HCT116 (cell line): ENCODE measurements at regions not wholly inside any gene's neighbourhood (a gene's known extent, or its start where the extent isn't known, plus 50 kb on each side); places are given as distances from the start of the nearest gene placed in this dataset.

ENCODE experiments used
- ATAC-seq: fragments of 200-7000 bp; cut with Tn5 transposase; 2 replicates; pipeline ENCODE4 v1.9.1; 2020; ENCODE audit warnings: mild to moderate bottlenecking, moderate library complexity
- BruUV-seq: library from RNA; stranded (reverse); fragments of 400-500 nt; replicated peaks from 2 replicates; lab custom pipeline; 2021; lab: Mats Ljungman, UMichigan
- CTCF ChIA-PET: fragments of 300-600 bp; sonication (Branson Sonifier 250); formaldehyde crosslinking; loops from one replicate; lab custom pipeline; 2021; ENCODE audit warnings: antibody characterized with exemption; lab: Charles Lee
- POLR2A ChIA-PET: fragments of 300-600, 350-600 bp; sonication (Branson Sonifier 250); formaldehyde crosslinking; loops from one replicate; lab custom pipeline; 2021; ENCODE audit warnings: antibody characterized with exemption; lab: Charles Lee
- RAD21 ChIA-PET, 2 experiments: fragments of 300-600 bp; sonication (Branson Sonifier 250); formaldehyde crosslinking; loops; one replicate each; lab custom pipeline; 2023; ENCODE audit warnings: low total read pairs in 2 of 2; ENCODE audit not compliant: uncharacterized antibody in 2 of 2, unreplicated experiment in 2 of 2, low non-redundant PET in 1 of 2; lab: Charles Lee
- DNase-seq: peaks from one replicate; pipeline ENCODE4 v3.0.0-alpha.2; 2010; ENCODE audit warnings: low read depth, low spot score
- H2AFZ ChIP-seq: fragments of 200-600 bp; shearing (Covaris generic), sonication (generic); 2 replicates; pipeline ENCODE4 v1.6.1; 2017; ENCODE audit warnings: low read depth, mixed run types, mixed read lengths, antibody characterized with exemption, low read length; ENCODE audit not compliant: poor library complexity, severe bottlenecking
- H3K27ac ChIP-seq: 2 replicates; pipeline ENCODE4 v1.5.1; 2012; ENCODE audit warnings: low read depth, low read length
- H3K27me3 ChIP-seq: fragments of 200-600 bp; sonication (generic); 2 replicates; pipeline ENCODE4 v1.6.1; 2016; ENCODE audit warnings: mixed run types, low read length, mixed read lengths; ENCODE audit not compliant: insufficient read depth
- H3K36me3 ChIP-seq, 2 experiments: fragments of 200-500 bp in 1 of 2; fragments of 200-600 bp in 1 of 2; sonication (Bioruptor generic) in 1 of 2; sonication (generic) in 1 of 2; 2 replicates each; pipeline versions ENCODE4 v1.5.1 to v1.6.1; 2014 to 2016; ENCODE audit warnings: low read length in 2 of 2, inconsistent platforms in 1 of 2, mixed read lengths in 1 of 2, mixed run types in 1 of 2; ENCODE audit not compliant: insufficient read depth in 2 of 2, control insufficient read depth in 1 of 2
- H3K4me1 ChIP-seq, 2 experiments: fragments of 200-600 bp in 1 of 2; sonication (generic) in 1 of 2; 2 replicates each; pipeline versions ENCODE4 v1.5.1 to v1.6.1; 2012 to 2017; ENCODE audit warnings: low read length in 2 of 2, inconsistent platforms in 1 of 2, mild to moderate bottlenecking in 1 of 2, mixed read lengths in 1 of 2, mixed run types in 1 of 2, moderate library complexity in 1 of 2; ENCODE audit not compliant: insufficient read depth in 2 of 2, control insufficient read depth in 1 of 2
- H3K4me2 ChIP-seq: fragments of 200-600 bp; sonication (generic); 2 replicates; pipeline ENCODE4 v1.6.1; 2017; ENCODE audit warnings: mixed run types, low read length, mixed read lengths
- H3K4me3 ChIP-seq, 2 experiments: fragments of 200-600 bp in 1 of 2; sonication (generic) in 1 of 2; replicated peaks in 1 of 2; 2 replicates each; pipeline ENCODE4 v1.5.1; 2011 to 2016; ENCODE audit warnings: low read length in 2 of 2, control low read depth in 1 of 2, low read depth in 1 of 2, mild to moderate bottlenecking in 1 of 2, mixed read lengths in 1 of 2, mixed run types in 1 of 2
- H3K79me2 ChIP-seq: fragments of 200-600 bp; sonication (generic); 2 replicates; pipeline ENCODE4 v1.6.1; 2017; ENCODE audit warnings: mild to moderate bottlenecking, mixed run types, low read length, moderate library complexity, mixed read lengths; ENCODE audit not compliant: insufficient read depth
- H3K9ac ChIP-seq: fragments of 200-600 bp; sonication (generic); 2 replicates; pipeline ENCODE4 v1.6.1; 2016; ENCODE audit warnings: low read length, mixed read lengths
- H3K9me2 ChIP-seq: fragments of 200-600 bp; sonication (generic), shearing (Covaris generic); 2 replicates; pipeline ENCODE4 v1.6.1; 2017; ENCODE audit warnings: mixed run types, mild to moderate bottlenecking, moderate library complexity; ENCODE audit not compliant: insufficient read depth
- H3K9me3 ChIP-seq, 2 experiments: fragments of 200-500 bp in 1 of 2; fragments of 200-600 bp in 1 of 2; sonication (Bioruptor generic) in 1 of 2; sonication (generic) in 1 of 2; 2 replicates each; pipeline ENCODE4 v1.6.1; 2014 to 2017; ENCODE audit warnings: low read length in 2 of 2, mixed read lengths in 2 of 2, inconsistent platforms in 1 of 2, low read depth in 1 of 2, mild to moderate bottlenecking in 1 of 2, mixed run types in 1 of 2, moderate library complexity in 1 of 2; ENCODE audit not compliant: control insufficient read depth in 1 of 2, insufficient read depth in 1 of 2
- H4K20me1 ChIP-seq: fragments of 200-600 bp; sonication (generic), shearing (Covaris generic); 2 replicates; pipeline ENCODE4 v1.6.1; 2017; ENCODE audit warnings: mixed run types, mild to moderate bottlenecking, moderate library complexity; ENCODE audit not compliant: insufficient read depth
- EGR1 ChIP-seq: IDR thresholded peaks from 2 replicates; pipeline ENCODE4 v1.6.1; 2012; ENCODE audit warnings: low read depth
- ELF1 ChIP-seq: IDR thresholded peaks from 2 replicates; pipeline ENCODE4 v1.6.1; 2012; ENCODE audit warnings: low read depth, borderline replicate concordance
- EZH2phosphoT487 ChIP-seq: fragments of 200-600 bp; IDR thresholded peaks from 2 replicates; pipeline ENCODE4 v1.6.1; 2018; ENCODE audit warnings: antibody characterized with exemption, borderline replicate concordance
- FOSL1 ChIP-seq: IDR thresholded peaks from 2 replicates; pipeline ENCODE4 v1.6.1; 2012; ENCODE audit warnings: low read depth
- POLR2A ChIP-seq: IDR thresholded peaks from 2 replicates; pipeline ENCODE4 v1.7.0; 2011; ENCODE audit warnings: borderline replicate concordance; ENCODE audit not compliant: insufficient read depth, insufficient read length; ENCODE audit errors: extremely low read depth
- POLR2AphosphoS5 ChIP-seq: IDR thresholded peaks from 2 replicates; pipeline ENCODE4 v1.6.1; 2011; ENCODE audit warnings: mild to moderate bottlenecking, low read depth, low read length, moderate library complexity
- SIN3A ChIP-seq: IDR thresholded peaks from 2 replicates; pipeline ENCODE4 v1.6.1; 2012; ENCODE audit warnings: low read depth
- SP1 ChIP-seq: IDR thresholded peaks from 2 replicates; pipeline ENCODE4 v1.6.1; 2012; ENCODE audit warnings: low read depth
- SRF ChIP-seq: IDR thresholded peaks from 2 replicates; pipeline ENCODE4 v1.6.1; 2012; ENCODE audit warnings: low read depth
- ZFX ChIP-seq: fragments of 450-650 bp; IDR thresholded peaks from 2 replicates; pipeline ENCODE4 v1.6.1; 2017
- intact Hi-C: fragments of 100-400 bp; cut with micrococcal nuclease; formaldehyde crosslinking; loops from 2 replicates; pipeline ENCODE4 v1.10.0; 2022
- TF ChIP-seq, protein P1 (sequence below), 3 experiments: fragments of 200-600 bp in 1 of 3; sonication (generic) in 1 of 3; IDR thresholded peaks in 2 of 3; conservative IDR thresholded peaks in 1 of 3; 2 replicates each; pipeline ENCODE4 v1.5.1; 2012 to 2017; ENCODE audit warnings: low read depth in 2 of 3, low read length in 2 of 3, antibody characterized with exemption in 1 of 3, borderline replicate concordance in 1 of 3, control low read depth in 1 of 3, mild to moderate bottlenecking in 1 of 3, mixed read lengths in 1 of 3, mixed run types in 1 of 3, moderate library complexity in 1 of 3; ENCODE audit not compliant: insufficient read depth in 1 of 3
- TF ChIP-seq, protein P2 (sequence below): IDR thresholded peaks from 2 replicates; pipeline ENCODE4 v1.6.1; 2012
- TF ChIP-seq, protein P3 (sequence below): IDR thresholded peaks from 2 replicates; pipeline ENCODE4 v1.6.1; 2012

DNA sequence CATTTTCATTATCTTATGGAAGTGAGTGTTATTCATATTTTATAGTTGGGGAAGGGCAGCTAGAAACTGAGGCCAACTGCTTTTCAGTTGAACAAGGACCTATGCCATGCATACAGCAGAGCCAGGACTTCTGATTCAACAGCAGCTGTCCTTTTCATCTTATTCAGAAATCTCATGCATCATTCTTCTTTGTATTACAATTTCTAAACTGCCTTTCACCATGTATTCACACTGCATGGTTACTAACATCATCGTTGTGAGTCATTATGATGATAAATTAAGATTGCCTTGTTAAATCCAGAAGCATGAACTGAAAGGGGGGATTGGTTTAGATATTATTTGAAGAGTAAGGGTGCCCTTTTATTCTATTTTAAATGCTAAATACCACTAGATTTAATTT is 1470.1 kb upstream of the GOT2 start:
- no peak for ATAC-seq
- Histone ChIP-seq H3K79me2 (no peaks in the 10 kb centered on the region), H3K4me2 (no peak overlapping the region), H3K9me3 (peaks cover 0 to 16% of the 10 kb centered on the region in 2 experiments; a peak in 2 of 4 replicates), H3K9me2 (no peaks in the 10 kb centered on the region), H2AFZ (no peak overlapping the region), H3K27ac (no peak overlapping the region), H3K27me3 (no peaks in the 10 kb centered on the region), H3K36me3 (no peaks in the 10 kb centered on the region), H3K4me1 (no peaks in the 10 kb centered on the region), H3K9ac (no peak overlapping the region), H3K4me3 (no peak overlapping the region), H4K20me1 (no peaks in the 10 kb centered on the region)
- POLR2A ChIA-PET: no interaction called here
- RAD21 ChIA-PET: no interaction called here
- CTCF ChIA-PET: no interaction called here
- DNase-seq: no peak
- TF ChIP-seq, protein P1, sequence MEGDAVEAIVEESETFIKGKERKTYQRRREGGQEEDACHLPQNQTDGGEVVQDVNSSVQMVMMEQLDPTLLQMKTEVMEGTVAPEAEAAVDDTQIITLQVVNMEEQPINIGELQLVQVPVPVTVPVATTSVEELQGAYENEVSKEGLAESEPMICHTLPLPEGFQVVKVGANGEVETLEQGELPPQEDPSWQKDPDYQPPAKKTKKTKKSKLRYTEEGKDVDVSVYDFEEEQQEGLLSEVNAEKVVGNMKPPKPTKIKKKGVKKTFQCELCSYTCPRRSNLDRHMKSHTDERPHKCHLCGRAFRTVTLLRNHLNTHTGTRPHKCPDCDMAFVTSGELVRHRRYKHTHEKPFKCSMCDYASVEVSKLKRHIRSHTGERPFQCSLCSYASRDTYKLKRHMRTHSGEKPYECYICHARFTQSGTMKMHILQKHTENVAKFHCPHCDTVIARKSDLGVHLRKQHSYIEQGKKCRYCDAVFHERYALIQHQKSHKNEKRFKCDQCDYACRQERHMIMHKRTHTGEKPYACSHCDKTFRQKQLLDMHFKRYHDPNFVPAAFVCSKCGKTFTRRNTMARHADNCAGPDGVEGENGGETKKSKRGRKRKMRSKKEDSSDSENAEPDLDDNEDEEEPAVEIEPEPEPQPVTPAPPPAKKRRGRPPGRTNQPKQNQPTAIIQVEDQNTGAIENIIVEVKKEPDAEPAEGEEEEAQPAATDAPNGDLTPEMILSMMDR (IDR thresholded peaks at IDR 0.05 in 2 of 3, conservative IDR thresholded peaks at IDR 0.05 in 1 of 3; ENCODE audit: borderline replicate concordance in 1 of 3, insufficient read depth in 1 of 3, low read depth in 2 of 3, low read length in 2 of 3): no peak
- TF ChIP-seq SIN3A (no peak), ELF1 (no peak), EGR1 (no peak), ZFX (no peak), SP1 (no peak), POLR2AphosphoS5 (no peak), SRF (no peak), POLR2A (no peak), EZH2phosphoT487 (no peak), FOSL1 (no peak)
- TF ChIP-seq, protein P2, sequence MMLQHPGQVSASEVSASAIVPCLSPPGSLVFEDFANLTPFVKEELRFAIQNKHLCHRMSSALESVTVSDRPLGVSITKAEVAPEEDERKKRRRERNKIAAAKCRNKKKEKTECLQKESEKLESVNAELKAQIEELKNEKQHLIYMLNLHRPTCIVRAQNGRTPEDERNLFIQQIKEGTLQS: no peak
- TF ChIP-seq, protein P3, sequence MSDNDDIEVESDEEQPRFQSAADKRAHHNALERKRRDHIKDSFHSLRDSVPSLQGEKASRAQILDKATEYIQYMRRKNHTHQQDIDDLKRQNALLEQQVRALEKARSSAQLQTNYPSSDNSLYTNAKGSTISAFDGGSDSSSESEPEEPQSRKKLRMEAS: no peak
- BruUV-seq: no TSS peak
- intact Hi-C loops: no loop called here
